Liver (tissue), 3 donors: ENCODE measurements at regions not wholly inside any gene's neighbourhood (a gene's known extent, or its start where the extent isn't known, plus 50 kb on each side); places are given as distances from the start of the nearest gene placed in this dataset.

Experiments
- GABPA ChIP-seq, 2 donors: IDR thresholded peaks in 1 of 2; conservative IDR thresholded peaks in 1 of 2; 2 replicates each; pipeline ENCODE4 v1.6.1; 2016; ENCODE audit warnings: antibody characterized with exemption in 2 of 2, mild to moderate bottlenecking in 1 of 2, moderate library complexity in 1 of 2
- RAD21 ChIP-seq, 2 donors: IDR thresholded peaks; 2 replicates each; pipeline ENCODE4 v1.6.1; 2016; ENCODE audit warnings: antibody characterized with exemption in 2 of 2, mild to moderate bottlenecking in 2 of 2
- SP1 ChIP-seq: IDR thresholded peaks from 2 replicates; pipeline ENCODE4 v1.6.1; 2018; ENCODE audit warnings: antibody characterized with exemption, mild to moderate bottlenecking
- YY1 ChIP-seq: IDR thresholded peaks from 2 replicates; pipeline ENCODE4 v1.6.1; 2016; ENCODE audit warnings: antibody characterized with exemption, mild to moderate bottlenecking
- TF ChIP-seq, protein P1 (sequence below): IDR thresholded peaks from 2 replicates; pipeline ENCODE4 v1.6.1; 2016; ENCODE audit warnings: antibody characterized with exemption
- TF ChIP-seq, protein P2 (sequence below): fragments of 150-350 bp; IDR thresholded peaks from 2 replicates; pipeline ENCODE4 v1.5.1; 2017; ENCODE audit warnings: improper control_type of control experiment, low read depth, low read length; ENCODE audit not compliant: missing input control
- TF ChIP-seq, protein P3 (sequence below): IDR thresholded peaks from 2 replicates; pipeline ENCODE4 v1.6.1; 2016; ENCODE audit warnings: antibody characterized with exemption, mild to moderate bottlenecking
- donor health status: healthy.
- donor health status: healthy.

DNA sequence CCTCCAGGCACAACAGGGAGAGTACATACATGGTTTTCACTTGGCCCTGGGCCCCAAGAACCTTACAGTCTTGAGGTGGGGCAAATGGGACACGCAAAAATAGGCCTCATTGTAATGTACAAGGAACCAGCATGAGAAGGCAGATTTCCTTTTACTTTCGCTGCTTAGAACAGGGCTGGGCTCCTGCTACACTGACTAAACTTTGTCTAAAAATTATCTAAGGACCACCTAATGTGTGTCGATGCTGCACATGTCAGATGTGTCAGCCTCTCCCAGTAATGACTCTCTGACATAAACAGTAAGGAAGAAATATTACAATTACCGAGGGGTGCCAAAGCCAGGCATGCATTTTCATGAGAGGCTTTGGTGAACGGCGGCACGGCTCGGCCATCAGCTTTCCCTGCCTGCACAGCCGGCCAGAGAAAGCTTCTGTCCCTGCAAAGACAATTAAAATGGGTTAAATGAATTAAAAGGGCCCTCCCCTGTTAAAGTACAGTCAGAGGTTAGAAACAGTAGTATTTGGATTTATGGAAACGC is 224.2 kb upstream of the IRX3 start:
- TF ChIP-seq, protein P1, sequence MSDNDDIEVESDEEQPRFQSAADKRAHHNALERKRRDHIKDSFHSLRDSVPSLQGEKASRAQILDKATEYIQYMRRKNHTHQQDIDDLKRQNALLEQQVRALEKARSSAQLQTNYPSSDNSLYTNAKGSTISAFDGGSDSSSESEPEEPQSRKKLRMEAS = no peak
- TF ChIP-seq SP1 (no peak), RAD21 (IDR thresholded peaks at IDR 0.05) (no peak), GABPA (IDR thresholded peaks at IDR 0.05 in 1 of 2, conservative IDR thresholded peaks at IDR 0.05 in 1 of 2) (no peak), YY1 (no peak)
- TF ChIP-seq, protein P2, sequence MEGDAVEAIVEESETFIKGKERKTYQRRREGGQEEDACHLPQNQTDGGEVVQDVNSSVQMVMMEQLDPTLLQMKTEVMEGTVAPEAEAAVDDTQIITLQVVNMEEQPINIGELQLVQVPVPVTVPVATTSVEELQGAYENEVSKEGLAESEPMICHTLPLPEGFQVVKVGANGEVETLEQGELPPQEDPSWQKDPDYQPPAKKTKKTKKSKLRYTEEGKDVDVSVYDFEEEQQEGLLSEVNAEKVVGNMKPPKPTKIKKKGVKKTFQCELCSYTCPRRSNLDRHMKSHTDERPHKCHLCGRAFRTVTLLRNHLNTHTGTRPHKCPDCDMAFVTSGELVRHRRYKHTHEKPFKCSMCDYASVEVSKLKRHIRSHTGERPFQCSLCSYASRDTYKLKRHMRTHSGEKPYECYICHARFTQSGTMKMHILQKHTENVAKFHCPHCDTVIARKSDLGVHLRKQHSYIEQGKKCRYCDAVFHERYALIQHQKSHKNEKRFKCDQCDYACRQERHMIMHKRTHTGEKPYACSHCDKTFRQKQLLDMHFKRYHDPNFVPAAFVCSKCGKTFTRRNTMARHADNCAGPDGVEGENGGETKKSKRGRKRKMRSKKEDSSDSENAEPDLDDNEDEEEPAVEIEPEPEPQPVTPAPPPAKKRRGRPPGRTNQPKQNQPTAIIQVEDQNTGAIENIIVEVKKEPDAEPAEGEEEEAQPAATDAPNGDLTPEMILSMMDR = no peak
- TF ChIP-seq, protein P3, sequence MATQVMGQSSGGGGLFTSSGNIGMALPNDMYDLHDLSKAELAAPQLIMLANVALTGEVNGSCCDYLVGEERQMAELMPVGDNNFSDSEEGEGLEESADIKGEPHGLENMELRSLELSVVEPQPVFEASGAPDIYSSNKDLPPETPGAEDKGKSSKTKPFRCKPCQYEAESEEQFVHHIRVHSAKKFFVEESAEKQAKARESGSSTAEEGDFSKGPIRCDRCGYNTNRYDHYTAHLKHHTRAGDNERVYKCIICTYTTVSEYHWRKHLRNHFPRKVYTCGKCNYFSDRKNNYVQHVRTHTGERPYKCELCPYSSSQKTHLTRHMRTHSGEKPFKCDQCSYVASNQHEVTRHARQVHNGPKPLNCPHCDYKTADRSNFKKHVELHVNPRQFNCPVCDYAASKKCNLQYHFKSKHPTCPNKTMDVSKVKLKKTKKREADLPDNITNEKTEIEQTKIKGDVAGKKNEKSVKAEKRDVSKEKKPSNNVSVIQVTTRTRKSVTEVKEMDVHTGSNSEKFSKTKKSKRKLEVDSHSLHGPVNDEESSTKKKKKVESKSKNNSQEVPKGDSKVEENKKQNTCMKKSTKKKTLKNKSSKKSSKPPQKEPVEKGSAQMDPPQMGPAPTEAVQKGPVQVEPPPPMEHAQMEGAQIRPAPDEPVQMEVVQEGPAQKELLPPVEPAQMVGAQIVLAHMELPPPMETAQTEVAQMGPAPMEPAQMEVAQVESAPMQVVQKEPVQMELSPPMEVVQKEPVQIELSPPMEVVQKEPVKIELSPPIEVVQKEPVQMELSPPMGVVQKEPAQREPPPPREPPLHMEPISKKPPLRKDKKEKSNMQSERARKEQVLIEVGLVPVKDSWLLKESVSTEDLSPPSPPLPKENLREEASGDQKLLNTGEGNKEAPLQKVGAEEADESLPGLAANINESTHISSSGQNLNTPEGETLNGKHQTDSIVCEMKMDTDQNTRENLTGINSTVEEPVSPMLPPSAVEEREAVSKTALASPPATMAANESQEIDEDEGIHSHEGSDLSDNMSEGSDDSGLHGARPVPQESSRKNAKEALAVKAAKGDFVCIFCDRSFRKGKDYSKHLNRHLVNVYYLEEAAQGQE = no peak
